HG02588 (cell line): ENCODE measurements at regions not wholly inside any gene's neighbourhood (a gene's known extent, or its start where the extent isn't known, plus 50 kb on each side); places are given as distances from the start of the nearest gene placed in this dataset.

Experiments
- ATAC-seq: cut with Tn5 transposase; IDR thresholded peaks from one replicate; pipeline ENCODE4 v1.9.1; 2021; ENCODE audit warnings: mild to moderate bottlenecking, moderate library complexity; ENCODE audit not compliant: unreplicated experiment

DNA sequence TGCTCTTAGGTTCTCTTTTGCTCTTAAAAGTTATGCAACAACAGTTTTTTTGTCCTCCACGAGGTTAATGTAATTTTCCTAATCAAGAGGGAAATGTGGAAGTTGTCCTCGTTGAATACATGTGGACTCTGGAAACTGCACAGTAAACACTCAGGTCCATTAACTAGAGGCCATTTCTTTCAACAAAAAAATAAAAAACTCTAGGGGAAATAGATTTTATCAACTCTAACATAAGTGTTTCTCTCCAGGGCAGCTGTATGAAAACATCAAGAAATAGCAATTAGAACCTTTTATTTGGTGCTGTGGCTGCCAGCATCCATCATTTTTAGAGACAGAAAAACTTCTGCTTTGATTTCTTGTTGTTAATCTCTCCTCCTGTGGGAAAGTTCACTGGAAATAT, 288.6 kb downstream of the ICE1 start:
- no peak for ATAC-seq

GRCh38 chr5:5710471-5710870, 288.0 kb downstream of the ICE1 start:
- no peak for ATAC-seq

DNA sequence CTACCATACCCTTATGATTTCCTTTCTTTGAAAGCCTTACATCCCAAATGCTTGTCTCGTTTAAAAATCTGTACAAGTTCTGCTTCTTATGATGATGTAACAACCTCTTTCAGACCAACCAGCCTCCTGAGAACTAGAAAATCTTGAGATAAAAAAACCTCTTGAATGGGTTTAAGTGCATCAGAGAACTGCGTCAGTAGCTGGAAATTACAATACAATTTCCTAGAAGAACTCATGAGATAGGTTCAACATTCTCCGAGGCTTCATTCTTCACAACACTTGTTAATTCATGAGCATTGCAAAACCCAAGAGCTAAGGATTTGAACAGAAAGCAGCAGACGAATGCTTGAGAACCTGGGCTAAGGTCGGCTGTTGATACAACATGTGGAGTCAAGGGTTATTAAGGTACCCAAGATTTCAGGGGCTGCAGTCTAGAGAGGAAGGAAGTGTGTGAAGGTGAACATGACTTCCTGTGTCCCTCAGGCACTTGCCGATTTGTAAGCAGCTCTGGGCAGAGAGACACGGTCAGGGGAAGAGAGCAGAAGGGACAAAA, 286.0 kb downstream of the ICE1 start:
- no peak for ATAC-seq

DNA sequence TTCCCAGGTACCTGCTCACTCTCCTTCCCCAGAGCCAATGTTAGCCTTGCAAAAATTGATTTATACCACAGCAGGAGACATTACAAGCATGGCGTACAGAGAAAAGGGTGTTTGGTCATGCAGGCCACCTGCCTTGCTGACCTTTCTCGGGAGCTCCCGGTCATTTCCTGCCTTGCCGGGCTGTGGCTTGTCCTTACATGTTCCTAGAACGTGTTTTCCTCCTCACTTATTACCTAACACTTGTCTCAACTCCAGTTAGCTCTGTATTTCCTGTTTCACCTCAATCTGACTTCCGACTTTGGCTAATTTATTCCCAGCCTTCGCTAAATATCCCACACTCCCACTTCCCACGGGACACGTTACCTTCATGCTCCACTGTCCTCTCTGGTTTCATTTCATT, 282.5 kb downstream of the ICE1 start:
- no peak for ATAC-seq

GRCh38 chr5:5704352-5704751, 281.9 kb downstream of the ICE1 start:
- no peak for ATAC-seq

DNA sequence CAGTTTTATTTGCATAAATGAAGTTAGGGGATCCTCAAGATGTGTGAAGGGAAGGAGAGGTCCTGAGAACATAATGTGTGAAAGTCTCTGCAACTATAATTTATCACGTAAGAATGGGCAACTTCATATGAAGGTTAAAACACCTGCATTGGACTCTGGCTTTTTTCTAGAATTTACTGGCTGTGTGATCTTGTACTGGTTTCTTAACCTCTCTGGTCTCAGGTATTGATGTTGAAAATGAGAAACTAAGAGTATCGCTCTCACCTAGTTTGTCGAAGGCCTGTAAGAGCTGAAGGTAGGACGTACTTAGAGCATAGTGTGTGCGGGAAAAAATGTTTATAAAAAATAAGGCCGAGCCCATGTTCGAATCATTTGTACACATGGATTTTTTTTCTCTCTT, 280.5 kb downstream of the ICE1 start:
- ATAC-seq: no peak

DNA sequence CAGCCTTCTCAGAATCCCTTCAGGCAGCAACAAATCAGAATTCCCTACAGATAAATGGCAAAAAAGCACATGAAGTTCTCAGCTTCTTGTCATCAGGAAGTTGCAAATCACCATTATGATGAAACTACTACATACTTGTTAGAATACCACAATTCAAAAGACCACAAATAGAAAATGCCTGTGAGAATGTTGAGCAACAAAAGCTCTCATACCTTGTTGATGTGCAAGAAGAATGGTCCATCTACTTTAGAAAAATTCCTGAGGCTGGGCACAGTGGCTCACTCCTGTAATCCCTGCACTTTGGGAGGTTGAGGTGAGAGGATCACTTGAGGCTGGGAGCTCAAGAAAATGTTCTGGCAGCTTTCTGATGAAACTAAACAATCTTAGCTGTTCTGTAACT, 278.1 kb downstream of the ICE1 start:
- no peak for ATAC-seq

DNA sequence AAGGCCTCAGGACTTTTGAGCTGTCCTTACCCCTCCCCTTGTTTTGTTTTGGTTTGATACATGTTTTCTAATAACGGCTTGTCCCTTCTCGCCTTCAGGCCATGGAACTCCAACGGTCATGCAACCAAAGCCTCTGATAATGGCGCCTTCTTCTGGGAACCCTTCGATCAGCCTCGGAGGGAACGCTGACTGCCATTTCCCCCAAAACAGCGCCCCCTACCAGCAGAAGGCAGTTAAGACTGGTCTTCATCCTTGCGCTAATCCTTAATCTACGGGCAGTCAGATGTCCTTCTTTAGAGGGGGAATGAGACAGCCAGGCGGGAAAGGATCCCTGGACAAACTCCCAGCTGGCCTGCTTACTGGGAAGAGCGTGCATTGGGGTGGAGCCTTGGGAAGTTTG, 276.6 kb downstream of the ICE1 start:
- ATAC-seq: no peak

DNA sequence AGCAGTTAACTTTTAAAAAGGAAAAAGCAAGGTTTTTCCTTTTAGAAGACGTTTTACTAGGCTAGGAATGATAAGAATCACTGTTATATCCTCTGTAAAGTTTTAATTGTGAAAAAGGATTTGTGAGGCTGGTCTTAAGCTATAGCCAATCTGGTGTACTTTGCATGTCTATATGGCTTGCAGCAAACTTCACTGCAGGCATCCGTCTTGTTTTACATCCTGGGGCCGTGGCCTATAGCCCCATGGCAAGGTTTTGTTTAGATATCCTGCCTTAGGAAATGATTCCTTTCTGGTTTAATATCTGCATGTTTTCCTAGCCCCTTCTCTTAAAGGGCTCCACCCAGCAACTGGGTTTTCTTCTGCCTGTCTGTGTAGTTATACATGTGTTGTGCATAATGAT, 272.8 kb downstream of the ICE1 start:
- no peak for ATAC-seq

DNA sequence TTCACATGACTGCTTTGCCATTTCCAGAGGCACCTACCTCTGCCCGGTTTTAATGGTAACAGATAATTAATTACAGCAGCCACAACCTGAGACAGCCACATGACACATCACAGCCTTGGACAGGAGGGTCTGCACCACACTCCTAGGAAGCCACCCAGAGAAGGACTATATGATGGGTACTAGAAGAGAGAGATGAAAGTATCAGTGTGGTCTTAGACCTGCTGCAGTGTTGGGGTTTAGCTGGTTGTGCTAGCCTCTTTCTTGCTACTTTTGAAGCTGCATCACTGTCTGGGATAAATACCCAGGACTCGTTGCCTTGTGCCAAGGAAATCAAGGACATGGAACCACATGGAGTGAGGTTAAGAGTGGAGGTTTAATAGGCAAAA, 266.4 kb downstream of the ICE1 start:
- no peak for ATAC-seq

- ATAC-seq: no peak
Measured at GRCh38 chr5:5688194-5688924, 265.9 kb downstream of the ICE1 start.

DNA sequence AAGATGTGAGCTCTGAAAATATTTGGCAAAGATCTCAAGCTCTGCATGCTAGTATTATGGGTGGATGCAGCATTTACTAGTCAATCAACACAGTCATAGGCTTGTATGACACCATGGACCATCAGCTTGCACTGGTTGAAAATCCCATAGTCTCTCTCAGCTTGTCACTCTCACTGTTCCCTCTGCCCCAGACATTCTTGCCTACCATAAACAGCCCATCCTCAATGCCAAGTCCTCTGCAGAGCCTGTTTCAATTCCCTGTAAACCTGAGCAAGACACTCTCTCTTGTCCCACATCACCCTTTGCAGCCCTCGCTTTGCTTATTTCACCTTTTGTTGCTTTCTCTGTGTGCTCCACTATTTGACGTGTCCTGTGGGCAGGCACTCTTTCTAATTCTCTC, 264.6 kb downstream of the ICE1 start:
- no peak for ATAC-seq

DNA sequence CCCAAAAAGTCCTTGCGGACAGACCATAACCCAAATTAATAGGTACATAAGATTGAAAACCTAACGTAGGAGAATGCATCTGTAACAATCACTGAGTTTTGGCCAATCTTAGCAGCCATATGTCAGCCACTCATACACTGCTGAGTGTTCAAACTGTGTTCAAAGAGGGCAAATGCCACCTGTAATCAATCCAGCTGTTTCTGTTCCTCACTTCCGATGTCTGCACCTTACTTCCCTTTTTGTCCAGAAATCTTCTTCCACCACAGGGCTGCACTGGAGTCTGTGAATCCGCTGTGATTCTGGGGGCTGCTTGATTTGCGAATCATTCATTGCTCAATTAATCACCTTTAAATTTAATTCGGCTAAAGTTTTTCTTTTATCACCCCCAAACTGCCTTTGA, 263.9 kb downstream of the ICE1 start:
- no peak for ATAC-seq

DNA sequence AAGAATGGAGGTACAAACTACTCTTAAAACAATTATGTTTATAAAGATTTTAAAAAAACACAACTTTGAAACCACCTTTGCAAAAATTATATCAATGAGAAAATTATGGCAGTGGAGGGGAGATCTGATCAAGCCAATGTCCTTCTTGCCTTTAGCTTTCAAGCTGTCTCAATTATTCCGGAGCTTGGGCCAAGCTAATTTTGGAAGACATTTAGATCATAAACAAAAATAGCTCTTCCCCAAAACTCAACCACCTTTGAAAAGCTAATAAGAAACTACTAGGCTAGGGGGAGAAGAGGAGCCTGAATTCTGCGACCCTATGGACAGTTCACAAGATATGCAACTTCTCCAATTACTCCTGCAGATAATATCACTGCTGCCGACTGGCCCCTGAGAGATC, 263.3 kb downstream of the ICE1 start:
- ATAC-seq: no peak

- no peak for ATAC-seq
Measured at GRCh38 chr5:5683174-5683573, 260.7 kb downstream of the ICE1 start.

DNA sequence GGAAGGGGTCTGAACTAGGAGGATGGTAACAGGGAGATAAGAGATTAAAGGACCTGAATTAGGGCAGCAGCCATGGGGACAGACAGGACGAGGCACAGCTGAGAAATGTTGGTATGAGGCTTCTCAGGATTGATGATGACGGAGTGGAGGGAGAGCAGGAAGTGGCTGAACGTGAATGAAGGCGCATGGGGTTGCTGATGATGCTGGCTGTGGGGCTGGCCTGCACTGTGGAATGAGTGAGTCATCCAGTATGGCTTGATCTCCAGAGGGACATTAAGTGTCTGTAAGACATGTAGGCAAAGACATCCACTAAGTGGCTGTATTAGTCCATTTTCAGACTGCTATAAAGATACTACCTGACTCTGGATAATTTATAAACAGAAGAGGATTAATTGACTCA, 256.4 kb downstream of the ICE1 start:
- no peak for ATAC-seq

- ATAC-seq: no peak
Measured at GRCh38 chr5:5677738-5678137, 255.3 kb downstream of the ICE1 start.

DNA sequence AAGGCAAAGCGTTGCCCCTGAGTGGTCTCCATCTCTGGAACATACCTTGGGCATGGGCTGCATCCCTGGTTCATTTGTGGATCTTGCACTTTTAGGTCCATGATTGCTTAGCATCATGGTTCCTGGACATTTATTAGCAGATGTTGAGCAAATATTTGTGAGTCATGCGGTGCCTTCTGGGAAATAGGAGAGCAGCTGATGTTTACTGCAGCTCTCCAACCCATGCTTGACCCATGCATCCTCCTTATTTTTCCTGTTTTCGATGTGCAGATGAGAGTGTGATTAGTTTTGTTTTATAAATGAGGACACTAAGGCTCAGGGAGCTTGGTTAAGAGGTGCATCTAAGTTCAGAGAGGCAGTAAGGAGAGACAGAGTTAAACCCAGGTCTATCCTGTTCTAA, 253.7 kb downstream of the ICE1 start:
- ATAC-seq: no peak

- ATAC-seq: no peak
Measured at GRCh38 chr5:5675511-5675910, 253.0 kb downstream of the ICE1 start.

- no peak for ATAC-seq
Measured at GRCh38 chr5:5671823-5672222, 249.3 kb downstream of the ICE1 start.

GRCh38 chr5:5667136-5667554, 244.7 kb downstream of the ICE1 start:
- no peak for ATAC-seq

GRCh38 chr5:5666369-5666768, 243.9 kb downstream of the ICE1 start:
- ATAC-seq: no peak

- ATAC-seq: no peak
Measured at GRCh38 chr5:5666076-5666365, 243.5 kb downstream of the ICE1 start.
